UCSD-AML1 (cell line): ENCODE measurements at regions not wholly inside any gene's neighbourhood (a gene's known extent, or its start where the extent isn't known, plus 50 kb on each side); places are given as distances from the start of the nearest gene placed in this dataset.
"Not testable (repeated sequence)": the region's sequence is repeated elsewhere in the genome, so short reads cannot be mapped to it uniquely, and the experiment has no call there.

Experiments
- DNase-seq: peaks from one replicate; lab custom pipeline; 2025; ENCODE audit not compliant: unreplicated experiment; lab: John Stamatoyannopoulos, UW

DNA sequence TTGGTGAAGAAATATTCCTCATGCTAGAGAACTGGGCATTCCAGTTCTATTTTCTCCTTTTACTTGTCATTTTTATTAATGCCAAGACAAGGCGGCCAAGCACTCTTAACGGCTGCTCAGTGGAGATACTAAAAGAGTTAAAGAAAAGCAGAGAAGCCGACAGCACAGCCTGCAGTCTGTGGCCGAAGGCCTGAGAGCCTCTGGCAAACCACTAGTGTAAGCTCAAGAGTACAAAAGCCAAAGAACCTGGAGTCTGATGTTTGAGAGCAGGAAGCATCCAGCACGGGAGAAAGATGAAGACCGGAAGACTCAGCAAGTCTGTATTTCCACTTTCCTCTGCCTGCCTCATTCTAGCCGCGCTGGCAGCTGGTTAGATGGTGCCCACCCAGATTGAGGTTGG, 167.1 kb upstream of the FUT9 start:
- DNase-seq, result no peak

DNA sequence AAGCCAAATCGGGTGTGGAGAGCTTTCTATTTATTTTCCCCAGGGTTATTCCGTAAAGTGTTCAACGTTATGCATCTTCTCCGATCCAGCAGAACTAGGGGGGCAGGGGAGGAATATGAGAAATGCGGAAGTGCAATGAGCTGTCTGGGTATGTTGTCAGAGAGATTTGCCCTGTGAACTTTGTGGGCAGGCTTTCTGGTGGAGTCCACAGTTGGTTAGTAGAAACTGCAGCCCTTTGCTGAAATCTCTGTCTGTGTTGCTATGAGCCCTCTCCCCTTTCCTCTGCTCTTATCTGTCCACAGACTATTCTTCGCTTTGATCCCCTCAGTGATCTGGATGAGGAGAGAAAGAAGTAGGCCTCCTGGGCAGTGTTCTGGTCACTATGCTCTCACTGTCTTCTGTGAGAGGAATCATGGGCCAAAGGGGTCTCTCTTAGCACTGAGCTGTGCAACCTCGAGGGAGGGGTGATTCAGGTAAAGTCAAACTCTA, 158.9 kb upstream of the FUT9 start:
- no peak for DNase-seq

DNA sequence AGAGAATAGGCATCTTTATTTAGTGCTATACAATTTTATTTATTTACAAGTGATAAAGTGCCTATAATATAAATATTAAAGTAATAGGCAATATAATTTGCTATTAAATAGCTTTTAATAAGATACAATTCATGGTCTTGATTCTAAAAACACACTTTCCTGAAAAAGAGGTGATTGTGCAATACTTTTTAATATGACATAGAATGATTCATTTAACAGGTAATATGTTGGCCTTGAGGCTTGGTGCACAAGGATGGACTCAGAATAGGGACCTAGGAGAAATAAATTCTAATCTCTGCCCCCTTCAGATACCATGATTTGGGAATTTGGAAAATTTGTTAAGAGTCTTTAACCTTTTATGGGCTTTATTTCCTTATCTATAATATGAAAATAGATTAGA, 149.9 kb upstream of the FUT9 start:
- no peak for DNase-seq

DNA sequence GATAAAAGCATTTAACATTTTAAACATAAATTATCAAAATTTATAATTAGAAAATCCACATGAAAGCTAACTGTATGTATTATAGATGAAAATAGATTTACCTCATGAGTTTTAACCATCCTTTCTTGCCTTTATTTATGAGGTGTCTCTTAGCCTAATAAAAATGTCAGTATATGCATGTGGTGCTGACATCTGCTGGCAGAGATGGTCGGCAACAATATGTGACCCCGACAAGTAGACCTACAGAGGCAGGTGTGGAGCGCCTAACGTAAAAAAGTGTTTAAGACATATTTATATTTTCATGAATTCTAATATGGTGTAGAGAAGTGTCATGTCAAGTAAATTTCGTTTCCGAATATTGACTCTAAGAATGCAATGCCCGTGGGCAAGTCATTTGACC, 149.0 kb upstream of the FUT9 start:
- peak; percentile 7 for DNase-seq

DNA sequence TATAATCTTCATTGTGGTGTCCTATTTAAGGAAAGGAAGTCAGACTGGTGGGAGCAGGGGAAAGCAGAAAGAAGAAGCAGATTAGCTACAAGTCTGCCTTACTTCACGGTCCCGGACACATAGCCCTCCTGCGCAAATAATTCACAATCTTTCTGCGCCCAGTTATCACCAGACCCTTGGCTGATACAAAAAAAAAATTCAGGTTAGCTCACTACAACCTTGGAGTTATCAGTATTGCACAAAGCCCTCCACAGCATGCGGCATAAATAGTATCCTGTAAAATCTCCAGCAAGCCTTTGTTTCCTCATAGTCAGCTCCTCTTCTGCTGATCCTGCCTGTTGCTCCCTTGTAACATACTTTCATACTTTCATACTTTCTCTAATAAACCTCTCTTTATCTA, 148.6 kb upstream of the FUT9 start:
- DNase-seq, result no peak

DNA sequence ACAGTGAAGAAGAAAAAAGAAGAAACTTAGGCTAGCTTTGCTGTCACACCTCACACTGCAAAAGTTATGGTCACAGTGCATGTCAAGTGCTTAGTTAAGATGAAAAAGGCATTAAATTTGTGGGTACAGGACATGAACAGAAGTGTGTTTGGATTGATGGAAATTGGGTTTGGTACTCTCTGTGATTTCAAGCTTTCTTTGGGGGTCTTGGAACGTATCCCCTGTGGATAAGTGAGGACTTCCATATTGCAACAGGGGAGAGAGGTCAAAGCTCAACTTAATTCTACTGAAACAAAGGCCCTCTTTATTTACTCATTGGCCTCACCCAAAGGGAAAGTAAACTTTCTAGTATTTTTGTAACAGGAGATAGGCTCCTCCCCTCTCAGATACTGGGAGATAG, 138.3 kb upstream of the FUT9 start:
- no peak for DNase-seq

DNA sequence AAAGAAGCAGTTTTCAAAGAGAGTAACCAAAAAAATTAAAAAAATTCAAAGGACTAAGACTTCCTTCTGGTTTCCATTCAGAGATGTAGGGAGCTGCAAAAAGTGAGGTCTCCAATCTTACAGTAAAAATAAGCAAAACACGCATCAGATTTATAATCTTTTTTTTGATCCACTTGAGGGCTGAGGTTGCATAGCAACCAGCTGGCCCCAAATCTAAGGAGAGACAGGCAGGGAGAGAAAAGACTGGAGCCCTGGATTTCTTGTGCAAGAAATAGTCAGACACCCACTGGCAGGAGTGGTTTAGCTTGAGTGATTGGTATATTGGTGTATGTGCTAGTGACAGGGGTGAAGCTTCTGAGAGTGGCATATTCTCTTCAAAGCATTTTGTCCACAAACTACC, 135.9 kb upstream of the FUT9 start:
- no peak for DNase-seq

DNA sequence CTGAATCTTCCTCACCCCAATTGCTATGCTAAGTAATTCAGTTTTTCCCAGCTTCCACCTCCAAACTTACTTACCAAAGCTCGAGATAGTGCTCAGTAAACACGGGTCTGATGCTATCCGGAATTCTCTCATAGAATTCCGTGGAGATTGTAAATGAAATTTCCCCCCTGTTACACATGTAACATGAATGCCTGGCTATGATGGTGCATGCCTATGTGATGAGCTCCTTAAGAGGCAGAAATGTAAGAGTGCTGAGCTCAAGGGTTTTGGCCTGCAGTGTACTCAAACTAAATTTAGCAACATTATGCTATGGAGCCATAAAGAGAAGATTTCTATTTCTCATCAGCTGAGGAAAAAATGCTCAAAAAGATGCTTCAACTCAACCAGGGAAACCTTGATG, 133.4 kb upstream of the FUT9 start:
- no peak for DNase-seq

DNA sequence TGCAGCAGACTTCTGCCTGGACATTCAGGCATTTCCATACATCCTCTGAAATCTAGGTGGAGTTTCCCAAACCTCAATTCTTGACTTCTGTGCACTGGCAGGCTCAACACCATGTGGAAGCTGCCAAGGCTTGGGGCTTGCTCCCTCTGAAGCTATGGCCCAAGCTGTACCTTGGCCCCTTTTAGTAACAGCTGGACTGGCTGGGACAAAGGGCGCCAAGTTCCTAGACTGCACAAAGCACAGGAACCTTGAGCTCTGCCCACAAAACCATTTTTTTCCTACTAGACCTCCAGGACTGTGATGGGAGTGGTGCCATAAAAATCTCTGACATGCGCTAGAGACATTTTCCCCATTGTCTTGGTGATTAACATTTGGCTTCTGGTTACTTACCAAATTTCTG, 127.1 kb upstream of the FUT9 start:
- not testable (repeated sequence) for DNase-seq

DNA sequence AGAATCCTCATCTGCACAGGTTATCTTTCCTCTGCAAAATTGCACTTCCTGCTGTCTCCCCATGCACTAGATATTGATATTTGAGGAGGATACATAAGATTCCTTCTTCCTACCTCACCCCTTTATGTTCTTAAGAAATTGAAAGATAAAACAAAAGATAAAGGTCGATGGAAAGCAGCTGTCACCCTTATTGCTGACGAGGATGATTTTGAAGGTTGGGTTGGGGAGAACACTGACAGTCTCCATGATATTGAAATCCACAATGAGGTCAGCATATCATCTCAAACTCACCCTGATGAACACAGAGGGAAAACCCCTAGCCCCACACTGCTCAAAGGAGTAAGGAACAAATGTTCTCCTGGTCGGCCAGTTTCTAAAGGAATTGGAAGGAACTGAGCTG, 110.6 kb upstream of the FUT9 start:
- DNase-seq, result no peak

DNA sequence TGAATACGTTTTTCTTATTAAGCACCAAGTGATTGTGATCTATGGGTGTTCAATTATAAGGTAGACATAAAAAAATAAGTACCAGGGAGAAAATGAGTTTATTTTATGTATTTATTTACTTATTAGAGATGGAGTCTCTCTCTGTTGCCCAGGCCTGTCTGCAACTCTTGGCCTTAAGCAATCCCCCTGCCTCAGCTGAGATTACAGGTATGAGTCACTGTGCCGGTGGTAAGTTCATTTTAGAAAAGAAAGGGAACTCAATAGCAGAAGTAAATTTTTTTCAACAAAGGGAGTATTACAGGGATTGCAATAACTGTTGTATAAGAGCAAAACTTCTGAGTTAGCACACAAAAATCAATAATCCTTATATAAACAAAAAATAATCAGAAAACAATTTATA, 98.7 kb upstream of the FUT9 start:
- no peak for DNase-seq

DNA sequence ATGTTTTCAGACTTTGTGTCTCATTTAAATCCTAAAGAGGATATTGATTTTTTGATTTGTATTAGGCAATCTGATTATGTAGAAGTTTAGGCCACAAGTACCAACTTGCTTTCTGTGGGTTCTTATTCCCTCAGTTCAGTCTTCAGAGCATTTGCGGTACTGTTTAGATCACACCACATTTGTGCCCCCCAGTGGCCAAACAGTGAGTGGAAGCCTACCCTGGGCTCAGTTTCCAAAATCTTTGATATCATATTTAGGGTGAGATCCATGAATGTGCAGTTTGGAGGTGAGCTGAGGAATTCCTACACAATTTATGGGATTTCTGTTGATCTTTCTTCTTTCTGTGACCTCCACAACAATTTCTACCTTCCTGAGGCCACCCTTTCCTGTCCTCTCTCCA, 92.3 kb upstream of the FUT9 start:
- no peak for DNase-seq

DNA sequence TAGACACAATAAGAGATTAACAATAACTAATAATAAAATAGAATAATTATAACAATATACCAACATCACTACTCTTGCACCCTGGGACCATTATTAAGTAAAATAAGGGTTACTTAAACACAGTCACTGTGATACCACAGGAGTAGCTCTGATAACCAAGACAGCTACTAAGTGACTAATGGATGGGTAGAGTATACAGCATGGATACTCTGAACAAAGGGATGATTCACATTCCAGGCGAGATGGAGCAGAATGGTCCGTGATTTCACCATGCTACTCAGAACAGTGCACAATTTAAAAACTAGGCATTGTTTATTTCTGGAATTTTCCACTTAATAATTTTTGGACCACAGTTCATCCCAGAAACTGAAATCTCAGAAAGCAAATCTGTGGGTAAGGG, 80.0 kb upstream of the FUT9 start:
- no peak for DNase-seq

DNA sequence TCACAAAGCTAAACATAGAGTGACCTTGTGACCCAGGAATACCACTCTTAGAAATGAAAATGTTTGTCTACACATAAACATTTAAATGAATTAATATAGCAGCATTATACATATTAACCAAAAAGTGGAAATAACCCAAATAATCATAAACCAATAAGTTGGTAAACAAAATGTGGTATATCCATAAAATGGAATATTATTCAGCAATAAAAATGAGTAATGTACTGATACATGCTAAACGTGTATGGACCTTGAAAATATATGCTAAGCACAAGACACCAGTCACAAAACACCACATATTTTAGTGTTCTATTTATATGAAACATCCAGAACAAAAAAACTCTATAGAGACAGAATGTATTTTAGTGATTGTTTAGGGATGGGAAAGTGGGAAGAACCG, 68.9 kb upstream of the FUT9 start:
- DNase-seq, result no peak

DNA sequence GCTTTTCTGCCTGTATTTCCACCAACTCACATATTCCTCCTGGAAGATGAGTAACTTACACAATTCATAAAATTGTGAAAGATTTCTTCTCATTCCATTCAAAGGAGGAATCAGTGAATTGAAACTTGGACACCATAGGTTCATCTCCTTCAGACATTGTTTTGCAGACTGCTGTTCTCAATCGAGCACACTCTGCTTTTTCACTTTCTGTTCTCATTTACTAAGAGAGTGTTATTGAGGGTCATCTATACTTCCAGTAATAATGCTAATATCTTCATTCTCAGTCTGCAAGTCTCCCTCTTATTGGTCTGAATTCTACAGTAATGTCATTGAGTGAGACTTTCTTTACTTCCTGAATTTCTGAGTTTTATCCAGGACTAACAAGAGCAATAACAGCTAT, 67.5 kb upstream of the FUT9 start:
- no peak for DNase-seq

DNA sequence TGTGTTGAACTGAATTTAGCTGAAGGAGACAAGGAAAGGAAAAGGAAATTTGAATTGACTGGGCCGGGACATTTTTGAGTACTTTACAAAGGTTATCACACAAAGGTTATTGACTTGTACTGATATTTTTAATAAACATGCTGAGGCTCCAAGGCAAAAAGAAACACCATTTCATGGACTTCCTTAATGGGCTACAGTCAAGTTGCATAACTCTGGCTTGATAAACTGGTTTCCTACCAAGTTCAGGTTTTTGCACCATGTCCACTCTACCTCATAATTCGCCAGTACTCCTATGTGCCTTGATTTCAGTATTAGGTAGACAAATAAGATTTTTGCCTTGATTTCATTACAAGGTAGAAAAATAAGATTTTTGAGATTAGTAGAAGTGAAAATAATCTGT, 65.8 kb upstream of the FUT9 start:
- DNase-seq, result no peak

DNA sequence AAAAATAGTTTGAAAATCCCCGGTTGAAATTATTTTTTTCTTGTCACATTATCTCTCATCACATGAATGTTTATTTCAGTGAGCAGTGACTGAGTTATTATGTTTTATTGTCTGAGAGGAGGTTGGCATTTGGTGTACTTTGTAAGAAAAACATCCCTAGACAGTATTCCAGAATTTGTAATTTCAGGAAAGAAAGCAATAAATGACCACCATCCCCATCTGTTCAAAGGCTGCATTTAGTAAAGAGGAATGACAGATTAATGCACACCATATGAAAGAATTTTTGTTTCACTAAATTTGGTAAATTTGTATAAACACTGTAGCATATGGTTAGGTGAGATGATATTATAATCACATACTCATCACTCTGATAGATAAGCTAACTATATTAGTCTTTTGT, 57.1 kb upstream of the FUT9 start:
- DNase-seq, result no peak

DNA sequence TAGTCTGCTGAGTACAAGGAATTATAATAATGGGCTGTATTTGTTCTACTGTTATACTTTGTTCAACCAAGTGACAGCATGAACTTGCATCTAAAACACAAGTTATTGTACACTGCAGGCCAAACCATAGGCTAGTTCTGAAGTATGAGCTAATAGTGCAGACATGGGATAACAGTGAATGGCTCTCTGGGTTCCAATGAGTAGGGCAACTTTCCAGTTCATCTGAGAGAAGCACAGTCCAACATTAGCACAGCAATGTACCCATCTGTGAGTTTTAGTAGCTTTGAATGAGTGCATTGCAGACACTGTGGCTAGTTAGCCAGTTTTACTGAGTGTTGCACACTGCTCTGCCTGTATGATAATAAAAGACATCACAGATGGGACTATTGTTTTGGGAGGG, 56.5 kb upstream of the FUT9 start:
- no peak for DNase-seq
